ENCODE measurements at regions not wholly inside any gene's neighbourhood (a gene's known extent, or its start where the extent isn't known, plus 50 kb on each side); places are given as distances from the start of the nearest gene placed in this dataset.

- TF ChIP-seq ZNF26 (tag by site-specific recombination; IDR thresholded peaks at IDR 0.05), result no peak
- TF ChIP-seq ZNF843 (tag by site-specific recombination; IDR thresholded peaks at IDR 0.05), result no peak
- no peak for TF ChIP-seq ZSCAN16 (tag by site-specific recombination; IDR thresholded peaks at IDR 0.05)
- no peak for TF ChIP-seq RBAK (tag by site-specific recombination; IDR thresholded peaks at IDR 0.05)
- TF ChIP-seq ZNF560 (tag by site-specific recombination; IDR thresholded peaks at IDR 0.05; ENCODE audit: borderline replicate concordance), result no peak
- TF ChIP-seq ZNF239 (tag by site-specific recombination; IDR thresholded peaks at IDR 0.05), result no peak
- no peak for TF ChIP-seq ZNF629 (tag by site-specific recombination; IDR thresholded peaks at IDR 0.05)
Observed at GRCh38 chr14:104374718-104375080, 204.9 kb upstream of the C14orf180 start (continued).

- ChIA-PET CTCF (no interaction called here), POLR2A (no interaction called here)
- no peak for TF ChIP-seq ZNF148 (tag by site-specific recombination; IDR thresholded peaks at IDR 0.05; ENCODE audit: borderline replicate concordance)
- Histone ChIP-seq H3K27ac (ENCODE audit: extremely low read depth, low read depth, low read length) (no peak overlapping the region), H3K4me3 (ENCODE audit: low read depth, low read length) (no peak overlapping the region), H3K9me3 (ENCODE audit: control insufficient read depth, insufficient read depth, low read depth, low read length) (no peaks in the 10 kb centered on the region), H3K4me1 (ENCODE audit: control insufficient read depth, insufficient read depth, low read length) (no peaks in the 10 kb centered on the region), H3K36me3 (ENCODE audit: control insufficient read depth in 2 of 2, insufficient read depth in 1 of 2, low read length in 2 of 2) (no peaks in the 10 kb centered on the region)
Observed at GRCh38 chr14:104375551-104376201, 203.9 kb upstream of the C14orf180 start.

GRCh38 chr14:104376202-104377140 lies 203.1 kb upstream of the C14orf180 start:
- no peaks in the 10 kb centered on the region for H3K9me3 ChIP-seq (ENCODE audit: control insufficient read depth, insufficient read depth, low read depth, low read length)
- TF ChIP-seq ZNF548 (tag by site-specific recombination; IDR thresholded peaks at IDR 0.05), result no peak
- TF ChIP-seq ZXDB (tag by site-specific recombination; IDR thresholded peaks at IDR 0.05), result no peak
- TF ChIP-seq SETDB1 (IDR thresholded peaks at IDR 0.05; ENCODE audit: insufficient read length, low read length), result no peak
- TF ChIP-seq ZNF423 (tag by site-specific recombination; IDR thresholded peaks at IDR 0.05), result no peak
- TF ChIP-seq ZNF37A (tag by site-specific recombination; IDR thresholded peaks at IDR 0.05), result no peak
- TF ChIP-seq ZFP69B (tag by site-specific recombination; IDR thresholded peaks at IDR 0.05), result no peak
- no peak for TF ChIP-seq ZNF18 (tag by site-specific recombination; IDR thresholded peaks at IDR 0.05)
- no peak for TF ChIP-seq EGR2 (tag by site-specific recombination; IDR thresholded peaks at IDR 0.05; ENCODE audit: low read depth)
- ChIA-PET POLR2A (no interaction called here), CTCF (no interaction called here)
- H3K36me3 ChIP-seq (ENCODE audit: control insufficient read depth in 2 of 2, insufficient read depth in 1 of 2, low read length in 2 of 2), result no peaks in the 10 kb centered on the region
- no peaks in the 10 kb centered on the region for H3K4me1 ChIP-seq (ENCODE audit: control insufficient read depth, insufficient read depth, low read length)
- no peak overlapping the region for H3K4me3 ChIP-seq (ENCODE audit: low read depth, low read length)
- no peak overlapping the region for H3K27ac ChIP-seq (ENCODE audit: extremely low read depth, low read depth, low read length)

Data from HEK293 (cell line).